ENCODE measurements at regions not wholly inside any gene's neighbourhood (a gene's known extent, or its start where the extent isn't known, plus 50 kb on each side); places are given as distances from the start of the nearest gene placed in this dataset.

DNA sequence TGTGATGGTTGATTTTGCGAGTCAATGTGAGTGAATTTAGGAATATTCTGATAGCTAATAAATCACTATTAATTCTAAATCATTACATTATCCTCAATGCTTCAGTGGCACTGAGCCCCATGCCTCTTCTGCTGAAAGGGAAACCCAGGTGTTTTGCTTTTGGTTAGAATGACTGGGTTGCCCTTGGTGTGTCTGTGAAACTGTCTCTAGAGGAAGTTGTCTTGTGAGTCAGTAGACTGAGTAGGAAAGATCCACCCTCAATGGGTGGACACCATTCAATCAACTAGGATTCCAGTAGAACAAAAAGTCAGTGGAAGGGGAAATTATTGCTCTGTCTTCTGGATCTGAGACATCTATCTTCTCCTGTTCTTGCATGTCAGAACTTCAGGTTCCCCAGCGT, 472.4 kb downstream of the ANKRD7 start:
- no peak for DNase-seq (ENCODE audit: low read depth in 2 of 2)

DNA sequence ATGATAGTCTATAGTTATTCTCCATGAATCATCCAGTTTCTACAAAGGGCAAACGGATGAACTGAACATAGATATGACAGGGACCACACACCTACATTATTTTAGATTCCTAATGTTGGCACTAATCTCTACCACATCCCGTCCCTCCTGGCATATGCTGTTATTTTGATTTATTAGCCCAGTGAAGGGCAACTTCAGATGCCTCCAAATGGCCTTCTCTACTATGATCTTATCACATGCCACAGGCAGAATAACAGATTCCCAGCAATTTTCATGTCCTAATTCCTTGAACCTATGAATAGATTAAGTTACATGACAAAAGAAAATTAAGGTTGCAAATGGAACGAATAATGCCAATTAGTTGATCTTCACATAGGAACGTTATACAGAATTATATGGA, 474.7 kb downstream of the ANKRD7 start:
- no peak for DNase-seq (ENCODE audit: low read depth in 2 of 2)

DNA sequence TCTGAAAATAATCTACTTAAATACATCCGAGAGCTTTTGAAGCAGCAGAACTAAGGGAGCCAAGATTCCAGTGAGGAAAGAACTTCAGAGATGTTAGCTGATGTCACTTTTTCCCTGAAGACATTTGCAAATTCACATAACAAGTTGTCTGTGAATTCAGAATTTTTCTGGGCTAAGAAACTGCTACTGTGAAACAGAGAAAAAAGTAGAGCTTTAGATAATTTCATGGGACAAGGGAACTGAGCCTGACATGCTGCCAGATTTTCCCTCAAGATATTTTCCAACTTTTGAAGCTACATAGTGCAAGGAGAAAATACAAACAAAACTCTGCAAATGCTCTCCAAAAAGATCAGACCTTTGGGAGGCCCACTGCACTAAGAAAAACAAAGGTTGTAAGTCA, 484.2 kb downstream of the ANKRD7 start:
- DNase-seq (ENCODE audit: low read depth in 2 of 2) = no peak

DNA sequence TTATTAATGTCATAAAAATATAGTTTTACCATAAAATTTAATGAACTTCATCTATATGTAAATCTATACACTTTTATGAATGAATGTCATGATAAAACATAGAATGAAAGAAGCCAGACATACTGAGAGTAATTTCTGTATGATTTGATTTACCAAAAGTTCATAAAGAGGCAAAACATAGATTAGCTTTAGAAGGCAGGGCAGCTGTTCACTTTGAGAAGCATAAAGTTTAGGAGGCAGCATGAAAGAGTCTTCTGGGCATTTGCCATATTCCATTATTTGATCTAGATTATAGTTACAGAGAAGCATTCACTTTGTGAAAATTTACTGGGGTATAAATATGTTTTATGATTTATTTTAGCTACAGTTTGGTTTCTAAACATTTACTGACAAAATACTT, 487.2 kb downstream of the ANKRD7 start:
- DNase-seq (ENCODE audit: low read depth in 2 of 2) = no peak

DNA sequence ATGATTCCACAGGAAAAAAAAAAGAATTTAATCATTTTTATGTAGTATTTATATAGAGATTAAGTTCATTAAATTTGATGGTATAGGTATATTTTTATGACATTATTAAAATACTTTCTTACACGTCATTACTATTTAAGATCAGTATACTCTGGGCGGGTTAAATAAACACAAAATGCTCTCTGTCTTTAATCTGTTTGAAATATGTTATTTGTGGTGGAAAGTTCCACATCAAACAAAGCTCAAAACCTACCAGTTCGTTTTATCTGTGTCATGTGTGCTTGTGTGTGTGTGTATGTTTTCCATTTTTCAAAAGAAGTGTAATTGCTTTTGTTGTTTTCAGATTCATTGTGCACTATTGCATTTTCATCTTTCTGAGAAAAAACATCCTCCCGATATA, 488.5 kb downstream of the ANKRD7 start:
- no peak for DNase-seq (ENCODE audit: low read depth in 2 of 2)

DNA sequence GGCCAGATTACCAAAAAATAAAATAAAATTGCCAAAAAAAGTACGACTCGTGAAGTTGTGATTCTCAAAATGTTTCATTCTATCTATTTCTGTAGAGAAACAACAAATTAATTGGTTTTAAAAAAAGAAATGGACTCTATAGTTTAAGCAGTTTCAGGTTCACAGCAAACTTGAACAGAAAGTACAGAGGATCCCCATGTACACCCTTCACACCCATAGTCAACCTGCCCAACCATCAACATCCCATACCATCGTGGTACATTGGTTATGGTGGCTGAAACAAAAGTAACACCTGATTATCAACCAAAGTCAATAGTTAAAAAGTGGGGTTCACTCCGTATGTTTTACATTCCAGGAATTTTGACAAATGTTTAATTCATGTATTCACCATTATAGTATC, 496.1 kb downstream of the ANKRD7 start:
- no peak for DNase-seq (ENCODE audit: low read depth in 2 of 2)

DNA sequence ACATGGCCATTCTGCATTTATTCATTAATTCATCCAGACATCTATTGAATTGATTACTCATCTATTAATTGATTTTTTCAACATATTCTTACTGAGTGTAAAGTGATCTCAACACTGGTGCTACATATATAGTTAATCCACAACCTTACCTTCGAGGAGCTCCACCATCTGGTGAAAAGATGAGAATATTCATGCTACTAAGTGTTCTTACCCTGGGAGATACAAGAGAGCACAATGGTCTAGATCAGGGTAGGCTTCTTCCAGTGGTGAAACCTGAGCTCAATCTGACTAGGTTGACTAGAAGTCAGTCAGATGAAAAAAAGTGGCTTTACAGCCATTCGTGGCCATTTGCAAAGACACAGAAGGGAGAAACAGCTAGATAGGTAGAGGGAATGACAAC, 507.4 kb downstream of the ANKRD7 start:
- no peak for DNase-seq (ENCODE audit: low read depth in 2 of 2)

DNA sequence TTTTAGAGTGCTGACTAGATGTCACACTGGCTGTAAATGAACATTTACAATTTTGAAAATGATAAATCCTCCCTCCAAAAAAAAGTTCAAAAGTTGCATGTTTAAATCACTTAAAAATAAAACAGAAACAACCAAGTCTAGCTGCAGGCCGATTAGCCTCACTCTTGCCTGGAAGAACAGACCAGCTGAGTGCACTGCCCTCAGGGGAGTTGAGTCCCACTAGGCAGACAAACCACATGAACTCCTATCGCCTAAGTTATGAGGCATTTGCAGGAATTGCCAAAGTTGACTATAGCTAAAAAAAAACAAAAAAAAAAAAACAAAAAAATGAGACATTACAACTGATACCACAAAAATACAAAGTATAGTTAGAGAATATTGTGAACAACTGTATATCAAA, 510.0 kb downstream of the ANKRD7 start:
- DNase-seq (ENCODE audit: low read depth in 2 of 2) = no peak

DNA sequence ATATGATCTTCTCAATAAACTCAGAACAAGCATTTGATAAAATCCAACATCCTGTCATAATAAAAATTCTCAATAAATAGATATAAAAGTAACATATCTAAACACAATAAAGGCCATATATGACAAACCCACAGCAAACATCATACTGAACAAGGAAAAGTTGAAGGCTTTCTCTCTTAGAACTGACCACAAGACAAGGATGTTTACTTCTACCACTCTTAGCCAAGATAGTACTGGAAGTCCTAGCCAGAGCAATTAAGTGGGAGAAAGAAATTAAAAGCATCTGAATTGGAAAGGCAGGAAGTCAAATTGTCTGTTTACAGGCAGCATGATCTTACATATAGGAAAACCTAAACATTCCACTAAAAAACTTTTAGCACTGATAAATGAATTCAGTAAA, 510.9 kb downstream of the ANKRD7 start:
- no peak for DNase-seq (ENCODE audit: low read depth in 2 of 2)

DNA sequence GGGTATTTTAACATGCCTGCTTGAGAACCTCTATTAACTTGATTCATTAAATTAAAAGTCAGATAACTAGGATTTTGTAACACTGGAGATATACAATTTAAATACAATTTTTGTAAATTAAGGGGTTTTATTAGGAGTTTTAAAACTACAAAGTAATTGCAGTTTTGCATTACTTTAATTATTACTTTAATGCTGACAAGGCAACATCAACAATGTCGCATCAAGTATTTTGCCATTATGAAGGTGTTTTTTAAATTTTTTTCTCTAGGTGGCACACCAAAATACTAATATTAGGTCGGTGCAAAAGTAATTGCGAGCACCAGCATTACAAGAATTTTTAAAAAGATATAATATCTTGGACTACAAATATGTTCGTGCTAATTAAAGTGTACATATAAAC, 513.4 kb downstream of the ANKRD7 start:
- DNase-seq (ENCODE audit: low read depth in 2 of 2) = no peak

DNA sequence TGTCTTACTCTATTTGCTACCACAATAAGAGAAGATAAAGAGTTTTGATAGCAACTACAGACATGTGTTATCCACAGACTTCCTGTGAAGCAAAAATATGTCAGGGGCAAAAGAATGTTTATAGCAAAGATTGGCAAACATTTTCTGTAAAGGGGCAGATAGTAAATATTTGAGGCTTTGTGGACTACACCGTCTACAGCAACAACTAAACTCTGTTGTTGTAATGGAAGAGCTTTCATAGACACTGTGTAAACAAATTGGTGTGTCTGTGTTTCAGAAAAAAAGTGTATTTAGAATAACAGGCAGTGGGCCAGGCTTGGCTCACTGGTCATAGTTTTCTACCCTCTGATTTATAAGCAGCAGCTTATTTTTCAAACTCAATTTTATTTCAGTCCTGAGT, 521.4 kb downstream of the ANKRD7 start:
- DNase-seq (ENCODE audit: low read depth in 2 of 2) = no peak

DNA sequence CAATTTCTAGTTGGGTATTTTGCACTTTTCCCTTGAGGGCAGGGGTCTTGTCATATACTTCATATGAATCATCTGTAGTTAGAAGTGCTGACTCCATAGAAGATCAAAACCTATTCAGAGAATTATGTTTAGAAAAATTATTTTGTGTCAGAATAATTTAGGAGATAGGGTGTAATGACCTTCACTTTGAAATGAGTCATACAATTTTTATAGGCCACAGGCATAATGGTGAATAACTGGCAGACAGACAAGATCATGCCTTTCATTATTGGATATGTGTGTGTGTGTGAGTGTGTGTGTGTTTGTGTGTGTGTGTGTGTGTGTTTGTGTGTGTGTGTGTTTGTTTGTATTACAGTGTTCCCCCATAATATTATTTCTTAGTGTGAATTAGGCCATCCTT, 523.0 kb downstream of the ANKRD7 start:
- no peak for DNase-seq (ENCODE audit: low read depth in 2 of 2)

DNA sequence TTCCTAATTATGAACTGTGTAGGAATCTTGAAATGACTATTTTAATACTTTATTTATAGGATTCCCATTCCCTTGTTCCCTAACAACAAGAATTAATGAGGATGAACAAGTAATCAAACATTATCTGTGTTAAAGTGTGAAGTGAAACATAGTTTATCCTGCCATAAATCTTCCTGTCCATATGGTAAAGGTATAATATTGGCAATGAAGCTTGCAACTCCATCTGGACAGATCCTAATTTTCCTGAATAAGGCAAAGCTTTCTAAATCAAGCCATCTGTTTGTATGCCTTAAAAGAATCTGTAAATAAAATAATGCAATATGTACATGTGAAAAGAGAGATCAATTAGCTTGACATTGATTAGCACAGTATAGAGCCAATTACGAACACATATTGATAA, 529.0 kb downstream of the ANKRD7 start:
- no peak for DNase-seq (ENCODE audit: low read depth in 2 of 2)

DNA sequence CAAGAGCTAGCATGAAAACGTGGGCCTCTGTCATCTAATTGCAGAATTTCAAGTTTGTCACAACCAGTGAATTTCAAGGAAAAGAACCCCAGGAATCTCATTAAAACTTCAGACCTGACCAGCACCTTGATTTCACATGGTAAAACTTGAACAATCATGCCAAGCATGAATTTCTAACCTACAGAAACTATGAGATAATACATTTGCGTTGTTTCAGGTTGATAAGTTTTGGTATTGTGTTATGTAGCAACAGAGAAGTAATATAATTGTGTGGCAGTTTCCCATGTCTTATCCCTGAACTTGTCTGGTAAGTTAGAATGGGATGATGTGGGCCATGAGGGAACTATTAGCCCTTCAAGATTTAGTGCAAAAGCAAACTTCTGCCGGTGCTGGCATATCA, 530.1 kb downstream of the ANKRD7 start:
- no peak for DNase-seq (ENCODE audit: low read depth in 2 of 2)

DNA sequence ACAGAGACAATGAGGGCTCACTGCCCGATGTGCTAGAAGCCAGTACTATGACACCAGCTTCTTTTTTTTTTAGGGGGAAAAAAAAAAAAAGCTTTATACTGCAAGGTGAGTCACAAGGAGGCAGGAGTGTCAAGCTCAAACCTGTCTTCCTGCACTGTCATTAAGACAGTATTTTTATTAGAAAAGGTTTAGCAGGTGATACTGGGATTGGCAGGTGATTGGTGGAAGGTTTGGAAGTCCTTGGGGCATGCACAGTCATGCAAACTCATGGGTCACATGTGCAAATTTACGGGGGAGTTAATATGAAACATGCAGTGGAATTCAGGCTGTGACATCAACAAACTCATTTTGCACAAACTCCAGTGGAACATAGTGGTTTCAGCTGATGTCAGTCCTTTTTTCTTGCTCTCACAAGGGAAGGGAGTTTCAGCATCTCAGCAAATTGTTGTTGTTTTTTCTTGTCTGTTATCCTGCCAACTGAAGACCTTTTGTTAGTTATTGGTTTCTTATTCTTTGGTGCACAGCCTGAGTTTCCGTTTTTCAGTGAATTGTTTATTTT, 530.6 kb downstream of the ANKRD7 start:
- DNase-seq (ENCODE audit: low read depth in 2 of 2) = no peak

DNA sequence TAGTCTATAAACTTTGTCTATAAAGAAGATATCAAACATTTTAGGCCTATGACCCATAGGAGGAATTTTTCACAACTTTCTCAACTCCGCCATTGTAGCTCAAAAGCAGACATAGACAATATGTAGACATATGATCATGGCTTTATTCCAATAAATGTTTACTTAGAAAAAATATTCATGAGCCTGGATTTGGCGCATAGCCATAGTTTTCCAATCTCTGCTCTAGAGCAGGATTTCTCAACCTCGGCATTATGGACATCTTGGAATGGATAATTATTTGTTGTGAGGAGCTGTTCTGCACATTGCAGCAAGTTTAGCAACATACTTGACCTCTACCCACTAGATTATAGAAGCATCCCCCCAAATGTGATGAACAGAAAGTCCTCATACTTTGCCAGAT, 532.6 kb downstream of the ANKRD7 start:
- DNase-seq (ENCODE audit: low read depth in 2 of 2) = no peak

DNA sequence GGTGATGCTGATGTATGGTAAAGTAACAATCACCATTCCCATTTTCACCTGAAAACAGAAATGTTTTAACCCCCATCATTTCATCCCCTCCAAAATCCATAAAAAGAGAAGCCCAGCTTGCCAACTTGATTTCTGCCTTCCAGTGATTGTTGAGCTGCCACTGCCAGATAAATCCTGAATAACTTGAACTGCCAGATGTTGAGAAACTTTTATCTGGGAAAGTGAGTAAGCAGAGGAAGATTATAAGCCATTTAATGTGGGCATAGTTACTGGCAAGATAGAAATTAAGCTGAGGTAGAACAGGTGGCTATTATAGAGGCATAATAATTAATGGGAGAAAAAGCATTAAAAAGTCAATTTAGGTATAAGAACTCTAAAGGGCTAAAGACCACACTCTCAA, 534.1 kb downstream of the ANKRD7 start:
- DNase-seq (ENCODE audit: low read depth in 2 of 2) = no peak

DNA sequence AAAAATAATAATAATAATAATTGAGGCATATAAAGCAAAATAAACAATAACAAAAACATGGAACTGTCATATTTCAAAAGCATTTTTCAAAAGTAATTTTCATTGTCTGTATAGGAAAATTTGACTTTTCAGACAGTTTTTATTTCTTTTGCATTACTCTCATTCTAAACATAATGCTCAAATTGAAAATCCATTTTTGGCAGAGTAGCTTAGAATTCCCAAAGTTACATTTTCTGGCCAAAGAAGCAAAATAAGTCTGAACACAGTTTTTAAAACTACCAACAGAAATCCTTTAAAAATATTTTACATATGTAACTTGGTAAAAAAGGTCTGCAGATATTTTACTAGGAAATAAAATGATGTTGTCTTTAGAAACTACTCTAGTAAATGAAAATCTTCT, 535.4 kb downstream of the ANKRD7 start:
- DNase-seq (ENCODE audit: low read depth in 2 of 2) = no peak

DNA sequence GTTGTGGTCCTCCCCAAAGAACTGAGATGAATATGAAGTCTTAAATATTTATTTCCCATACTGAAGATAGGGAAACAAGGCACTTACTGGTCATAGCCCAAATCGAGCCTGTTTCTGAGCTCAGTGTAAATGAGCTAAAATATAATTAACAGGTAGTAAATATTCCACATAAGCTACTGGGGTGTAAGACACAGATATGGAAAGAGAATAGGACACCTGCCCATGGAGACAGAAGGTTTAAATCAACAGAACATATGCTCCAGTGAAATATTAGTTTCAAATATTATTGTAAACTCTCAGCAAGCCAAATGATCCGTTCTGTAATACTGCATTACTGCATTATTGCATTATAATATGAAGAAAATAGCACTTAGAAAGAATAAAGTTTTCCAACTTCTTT, 537.9 kb downstream of the ANKRD7 start:
- no peak for DNase-seq (ENCODE audit: low read depth in 2 of 2)

DNA sequence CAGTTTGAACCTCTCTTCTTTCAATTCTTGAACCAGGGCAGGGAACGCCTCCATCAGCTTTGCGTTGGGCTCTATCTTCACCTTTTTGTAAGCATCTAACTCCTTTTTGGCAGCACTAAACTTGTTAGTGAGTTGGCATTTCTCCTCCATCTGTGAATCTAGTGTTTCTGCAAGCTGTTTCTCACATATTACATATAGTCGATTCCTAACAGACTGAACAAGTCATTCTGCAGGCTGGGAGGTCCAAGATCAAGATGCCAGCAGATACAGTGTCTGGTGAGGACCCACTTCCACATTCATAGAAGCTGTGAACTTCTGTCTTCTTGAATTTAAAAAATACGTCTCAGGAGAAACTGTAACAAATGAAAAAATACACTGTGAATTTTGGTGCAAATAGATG, 539.7 kb downstream of the ANKRD7 start:
- no peak for DNase-seq (ENCODE audit: low read depth in 2 of 2)

DNA sequence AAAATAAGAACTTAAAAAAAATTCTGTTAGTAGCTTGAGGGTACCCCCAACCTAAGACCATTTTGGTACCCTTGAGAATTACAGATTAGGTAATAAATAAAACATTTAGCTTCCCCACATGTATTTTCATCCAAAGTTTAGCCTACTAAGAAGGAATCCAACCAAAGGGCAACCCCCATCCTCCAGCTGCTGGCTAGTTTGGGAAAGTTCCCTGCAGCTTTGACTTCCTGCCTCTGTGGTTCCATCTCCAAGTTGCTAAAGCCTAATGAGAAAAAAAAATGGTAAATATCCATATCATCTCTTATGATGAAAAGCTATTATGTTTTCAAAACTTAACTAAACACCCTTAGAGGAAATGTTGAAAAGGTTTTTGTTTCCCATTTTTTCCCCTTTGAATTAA, 547.2 kb downstream of the ANKRD7 start:
- DNase-seq (ENCODE audit: low read depth in 2 of 2) = no peak

DNA sequence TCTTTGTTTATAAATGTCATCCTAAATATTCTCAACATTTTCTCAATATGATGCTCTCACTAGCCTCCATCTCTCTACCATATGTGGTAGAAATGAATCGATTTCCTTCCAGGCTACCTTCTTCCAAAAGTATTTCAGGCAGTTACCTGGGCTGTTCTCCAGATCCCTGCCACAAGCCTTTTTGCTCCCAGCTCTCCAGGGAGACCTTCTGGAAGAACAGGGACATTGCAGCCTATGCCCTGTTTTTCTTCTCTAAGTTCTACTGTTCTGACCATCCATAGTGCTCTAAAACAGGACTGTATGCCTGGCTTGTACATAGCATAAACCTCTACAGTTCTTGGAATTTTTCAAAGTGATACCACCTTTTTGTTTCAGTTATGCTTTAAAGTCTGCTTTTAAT, 552.8 kb downstream of the ANKRD7 start:
- DNase-seq (ENCODE audit: low read depth in 2 of 2) = no peak

DNA sequence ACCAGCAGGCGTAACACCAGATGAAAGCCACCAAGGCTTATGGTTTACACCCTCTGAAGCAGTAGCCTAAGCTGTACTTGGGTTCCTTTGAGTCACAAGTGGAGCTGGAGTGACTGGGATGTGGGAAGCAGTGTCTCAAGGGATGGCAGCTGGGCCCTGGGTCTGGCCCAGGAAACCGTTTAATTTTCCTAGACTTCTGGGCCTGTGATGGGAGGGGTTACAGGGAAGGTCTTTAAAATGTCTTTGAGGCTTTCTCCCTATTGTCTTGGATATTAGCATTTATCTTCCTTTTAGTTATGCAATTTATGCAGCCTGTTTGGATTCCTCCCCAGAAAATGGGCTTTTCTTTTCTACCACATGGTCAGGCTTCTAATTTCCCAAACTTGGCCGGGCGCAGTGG, 568.2 kb downstream of the ANKRD7 start:
- DNase-seq (ENCODE audit: low read depth in 2 of 2) = no peak

DNA sequence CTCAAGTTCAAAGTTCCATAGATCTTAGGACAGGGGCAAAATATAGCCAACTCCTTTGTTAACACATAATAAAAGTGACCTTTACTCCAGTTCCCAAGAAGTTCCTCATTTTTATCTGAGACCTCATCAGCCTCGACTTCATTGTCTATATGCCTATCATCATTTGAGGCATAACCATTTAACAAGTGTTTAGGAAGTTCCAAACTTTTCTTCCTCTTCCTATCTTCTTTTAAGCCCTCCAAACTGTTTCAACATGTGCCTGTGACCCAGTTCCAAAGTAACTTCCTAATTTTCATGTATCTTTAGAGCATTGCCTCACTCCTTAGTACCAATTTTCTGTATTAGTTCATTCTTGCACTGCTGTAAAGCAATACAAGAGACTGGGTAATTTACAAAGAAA, 569.1 kb downstream of the ANKRD7 start:
- no peak for DNase-seq (ENCODE audit: low read depth in 2 of 2)

DNA sequence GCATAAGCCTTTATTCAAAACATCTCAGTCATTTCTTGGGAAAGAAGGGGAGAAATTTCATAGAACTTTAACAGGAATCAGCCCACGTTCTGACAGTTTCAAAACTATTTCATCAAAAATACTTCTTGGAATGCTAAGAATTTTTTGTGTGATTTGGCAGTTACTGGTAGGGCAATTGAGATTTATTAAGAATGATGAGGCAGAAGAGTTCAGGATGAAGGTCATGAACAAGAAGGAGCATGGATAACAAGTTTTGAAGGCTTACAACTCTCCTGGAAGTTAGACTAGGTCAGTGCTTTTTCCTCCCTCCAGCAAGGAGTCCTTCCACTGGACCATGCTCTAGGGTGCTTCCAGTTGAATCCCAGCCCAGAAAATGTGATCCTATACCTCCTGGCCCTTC, 569.9 kb downstream of the ANKRD7 start:
- DNase-seq (ENCODE audit: low read depth in 2 of 2) = no peak

Measured in fibroblast of skin of left biceps (primary cell).